Smooth muscle cell (in vitro differentiated cells): ENCODE measurements at regions not wholly inside any gene's neighbourhood (a gene's known extent, or its start where the extent isn't known, plus 50 kb on each side); places are given as distances from the start of the nearest gene placed in this dataset.

Experiments
- DNase-seq: peaks from one replicate; lab custom pipeline; 2025; ENCODE audit not compliant: unreplicated experiment; lab: John Stamatoyannopoulos, UW
- H2AFZ ChIP-seq: fragments of 200-600 bp; sonication (generic); 2 replicates; pipeline ENCODE4 v1.6.0; 2016; ENCODE audit warnings: antibody characterized with exemption, low read depth, mild to moderate bottlenecking
- H3F3A ChIP-seq: fragments of 200-600 bp; sonication (generic); 2 replicates; pipeline ENCODE4 v1.6.0; 2017; ENCODE audit warnings: antibody characterized with exemption, low read depth
- H3K27ac ChIP-seq: fragments of 200-600 bp; sonication (generic); 2 replicates; pipeline ENCODE4 v1.5.1; 2016; ENCODE audit warnings: low read depth, mild to moderate bottlenecking
- H3K27me3 ChIP-seq: fragments of 200-600 bp; sonication (generic); 2 replicates; pipeline ENCODE4 v1.6.1; 2016; ENCODE audit warnings: low read depth, mild to moderate bottlenecking
- H3K36me3 ChIP-seq: fragments of 200-600 bp; sonication (generic); 2 replicates; pipeline ENCODE4 v1.5.1; 2016; ENCODE audit warnings: low read depth
- H3K4me1 ChIP-seq: fragments of 200-600 bp; sonication (generic); 2 replicates; pipeline ENCODE4 v1.5.1; 2016; ENCODE audit warnings: low read depth
- H3K4me2 ChIP-seq: fragments of 200-600 bp; sonication (generic); 2 replicates; pipeline ENCODE4 v1.6.0; 2016; ENCODE audit warnings: mild to moderate bottlenecking
- H3K4me3 ChIP-seq: fragments of 200-600 bp; sonication (generic); 2 replicates; pipeline ENCODE4 v1.5.1; 2016; ENCODE audit warnings: mild to moderate bottlenecking
- H3K79me2 ChIP-seq: fragments of 200-600 bp; sonication (generic); 2 replicates; pipeline ENCODE4 v1.6.0; 2016; ENCODE audit warnings: low read depth, mild to moderate bottlenecking
- H3K9ac ChIP-seq: fragments of 200-600 bp; sonication (generic); 2 replicates; pipeline ENCODE4 v1.6.0; 2016; ENCODE audit warnings: low read depth
- H3K9me3 ChIP-seq: fragments of 200-600 bp; sonication (generic); replicated peaks from 2 replicates; pipeline ENCODE4 v1.5.1; 2016; ENCODE audit warnings: low read depth
- H4K20me1 ChIP-seq: fragments of 200-600 bp; sonication (generic); 2 replicates; pipeline ENCODE4 v1.6.0; 2016; ENCODE audit warnings: low read depth
- CTCF ChIP-seq: fragments of 200-600 bp; sonication (generic); IDR thresholded peaks from 2 replicates; pipeline ENCODE4 v1.5.1; 2017; ENCODE audit warnings: borderline replicate concordance, mild to moderate bottlenecking, antibody characterized with exemption; ENCODE audit not compliant: insufficient read depth, poor library complexity, severe bottlenecking
- WGBS: methylation state at CpG from one replicate; pipeline ENCODE4 v1.1.7; 2016; ENCODE audit warnings: low lambda C conversion rate; 5-methylcytosine and 5-hydroxymethylcytosine counted together

GRCh38 chr9:108588246-108588645 lies 267.5 kb downstream of the ACTL7B start:
- Histone ChIP-seq H3K36me3 (no peaks in the 10 kb centered on the region), H3K27ac (no peak overlapping the region), H3K4me1 (no peaks in the 10 kb centered on the region), H3K4me2 (no peak overlapping the region), H4K20me1 (no peaks in the 10 kb centered on the region), H3K4me3 (no peak overlapping the region), H3K79me2 (no peaks in the 10 kb centered on the region), H3K9me3 (no peaks in the 10 kb centered on the region), H3K27me3 (no peaks in the 10 kb centered on the region), H3F3A (no peaks in the 10 kb centered on the region), H2AFZ (no peak overlapping the region), H3K9ac (no peak overlapping the region)
- no peak for TF ChIP-seq CTCF
- DNase-seq: no peak
- WGBS: 98% methylated on average over 3 of the region's 3 CpGs

DNA sequence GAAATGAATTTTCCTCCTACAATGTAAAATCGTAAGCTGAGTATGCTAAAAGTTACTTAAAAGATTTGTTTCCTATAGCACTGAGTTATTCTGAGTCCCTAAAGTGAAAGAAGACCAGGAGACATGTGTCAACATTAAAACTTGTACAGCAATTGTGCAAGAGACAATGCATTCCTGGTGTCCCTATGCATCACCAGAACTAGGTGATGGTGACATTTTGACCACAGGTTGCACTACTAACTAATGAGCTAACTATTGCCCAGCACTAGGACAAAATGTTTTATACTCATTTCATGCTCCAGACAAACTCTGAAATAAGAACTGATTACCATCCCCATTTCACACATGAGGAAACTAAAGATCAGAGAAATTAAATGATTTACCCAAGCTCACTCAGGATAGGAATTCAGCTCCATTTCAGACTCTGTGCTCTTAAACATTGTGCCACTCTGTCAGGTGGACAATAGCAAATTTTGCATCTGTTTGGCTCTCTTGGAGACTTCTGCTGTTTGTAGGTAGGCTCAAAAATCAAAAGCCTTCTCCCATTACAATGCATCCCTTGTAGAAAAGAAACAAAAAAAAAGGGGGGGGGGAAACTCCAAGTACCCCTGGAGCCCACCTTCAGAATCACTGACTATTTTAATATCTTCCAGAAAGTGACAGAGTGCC lies 269.2 kb downstream of the ACTL7B start:
- no peaks in the 10 kb centered on the region for H3K4me1 ChIP-seq
- H3F3A ChIP-seq: no peaks in the 10 kb centered on the region
- no peak overlapping the region for H3K4me3 ChIP-seq
- H3K36me3 ChIP-seq: no peaks in the 10 kb centered on the region
- H4K20me1 ChIP-seq: no peaks in the 10 kb centered on the region
- WGBS: 86% methylated on average over 1 of the region's 1 CpG
- no peak overlapping the region for H3K9ac ChIP-seq
- H2AFZ ChIP-seq: no peak overlapping the region
- TF ChIP-seq CTCF: no peak
- no peaks in the 10 kb centered on the region for H3K27me3 ChIP-seq
- DNase-seq: no peak
- no peak overlapping the region for H3K27ac ChIP-seq
- no peaks in the 10 kb centered on the region for H3K79me2 ChIP-seq
- H3K4me2 ChIP-seq: no peak overlapping the region
- H3K9me3 ChIP-seq: no peaks in the 10 kb centered on the region

GRCh38 chr9:108584860-108585259 lies 270.9 kb downstream of the ACTL7B start:
- WGBS: 94% methylated on average over 2 of the region's 2 CpGs
- H3K27me3 ChIP-seq: no peaks in the 10 kb centered on the region
- no peaks in the 10 kb centered on the region for H3K9me3 ChIP-seq
- H3F3A ChIP-seq: no peaks in the 10 kb centered on the region
- H3K27ac ChIP-seq: no peak overlapping the region
- TF ChIP-seq CTCF: no peak
- H3K4me1 ChIP-seq: no peaks in the 10 kb centered on the region
- H3K36me3 ChIP-seq: no peaks in the 10 kb centered on the region
- no peak for DNase-seq
- no peak overlapping the region for H3K4me3 ChIP-seq
- no peak overlapping the region for H3K4me2 ChIP-seq
- H2AFZ ChIP-seq: no peak overlapping the region
- no peaks in the 10 kb centered on the region for H4K20me1 ChIP-seq
- no peak overlapping the region for H3K9ac ChIP-seq
- no peaks in the 10 kb centered on the region for H3K79me2 ChIP-seq

GRCh38 chr9:108582726-108583125 lies 273.1 kb downstream of the ACTL7B start:
- Histone ChIP-seq H3K79me2 (no peaks in the 10 kb centered on the region), H3K36me3 (no peaks in the 10 kb centered on the region), H2AFZ (no peak overlapping the region), H3K9me3 (no peaks in the 10 kb centered on the region), H3K27ac (no peak overlapping the region), H4K20me1 (no peaks in the 10 kb centered on the region), H3K4me3 (no peak overlapping the region), H3K4me2 (no peak overlapping the region), H3K4me1 (no peaks in the 10 kb centered on the region), H3K9ac (no peak overlapping the region), H3F3A (no peaks in the 10 kb centered on the region), H3K27me3 (no peaks in the 10 kb centered on the region)
- TF ChIP-seq CTCF: no peak
- WGBS: 92% methylated on average over 5 of the region's 5 CpGs
- no peak for DNase-seq
